ENCODE measurements at regions not wholly inside any gene's neighbourhood (a gene's known extent, or its start where the extent isn't known, plus 50 kb on each side); places are given as distances from the start of the nearest gene placed in this dataset.

GRCh38 chr5:27316271-27316650 lies 277.9 kb upstream of the CDH9 start:
- Histone ChIP-seq H3K4me2 (ENCODE audit: insufficient read depth, low read length) (peak overlapping the region; percentile 75), H3K4me1 (ENCODE audit: insufficient read depth, low read length) (peaks cover 11% of the 10 kb centered on the region), H3K36me3 (ENCODE audit: insufficient read depth, low read length) (no peaks in the 10 kb centered on the region), H3K79me2 (ENCODE audit: insufficient read depth, low read length) (no peaks in the 10 kb centered on the region), H3K4me3 (ENCODE audit: insufficient read depth, low read length) (peak overlapping the region; percentile 36), H3K27ac (ENCODE audit: low read depth, low read length) (peak overlapping the region; percentile 94), H2AFZ (ENCODE audit: low read length) (peak overlapping the region; percentile 76), H3K27me3 (ENCODE audit: insufficient read depth, low read length) (no peaks in the 10 kb centered on the region), H4K20me1 (ENCODE audit: insufficient read depth, low read length) (no peaks in the 10 kb centered on the region), H3K9me3 (ENCODE audit: low read depth, low read length) (no peaks in the 10 kb centered on the region)
- TF ChIP-seq, protein P1, sequence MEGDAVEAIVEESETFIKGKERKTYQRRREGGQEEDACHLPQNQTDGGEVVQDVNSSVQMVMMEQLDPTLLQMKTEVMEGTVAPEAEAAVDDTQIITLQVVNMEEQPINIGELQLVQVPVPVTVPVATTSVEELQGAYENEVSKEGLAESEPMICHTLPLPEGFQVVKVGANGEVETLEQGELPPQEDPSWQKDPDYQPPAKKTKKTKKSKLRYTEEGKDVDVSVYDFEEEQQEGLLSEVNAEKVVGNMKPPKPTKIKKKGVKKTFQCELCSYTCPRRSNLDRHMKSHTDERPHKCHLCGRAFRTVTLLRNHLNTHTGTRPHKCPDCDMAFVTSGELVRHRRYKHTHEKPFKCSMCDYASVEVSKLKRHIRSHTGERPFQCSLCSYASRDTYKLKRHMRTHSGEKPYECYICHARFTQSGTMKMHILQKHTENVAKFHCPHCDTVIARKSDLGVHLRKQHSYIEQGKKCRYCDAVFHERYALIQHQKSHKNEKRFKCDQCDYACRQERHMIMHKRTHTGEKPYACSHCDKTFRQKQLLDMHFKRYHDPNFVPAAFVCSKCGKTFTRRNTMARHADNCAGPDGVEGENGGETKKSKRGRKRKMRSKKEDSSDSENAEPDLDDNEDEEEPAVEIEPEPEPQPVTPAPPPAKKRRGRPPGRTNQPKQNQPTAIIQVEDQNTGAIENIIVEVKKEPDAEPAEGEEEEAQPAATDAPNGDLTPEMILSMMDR (IDR thresholded peaks at IDR 0.05; ENCODE audit: extremely low read depth, low read depth, low read length): no peak
- peak; percentile 73 for DNase-seq (ENCODE audit: insufficient read length, low spot score, missing footprints)

- Histone ChIP-seq H3K4me2 (ENCODE audit: insufficient read depth, low read length) (peak overlapping the region; percentile 75), H3K9me3 (ENCODE audit: low read depth, low read length) (no peaks in the 10 kb centered on the region), H3K4me1 (ENCODE audit: insufficient read depth, low read length) (peaks cover 11% of the 10 kb centered on the region), H3K27ac (ENCODE audit: low read depth, low read length) (peak overlapping the region; percentile 94), H3K27me3 (ENCODE audit: insufficient read depth, low read length) (no peaks in the 10 kb centered on the region), H3K36me3 (ENCODE audit: insufficient read depth, low read length) (no peaks in the 10 kb centered on the region), H3K4me3 (ENCODE audit: insufficient read depth, low read length) (peak overlapping the region; percentile 36), H3K79me2 (ENCODE audit: insufficient read depth, low read length) (no peaks in the 10 kb centered on the region), H2AFZ (ENCODE audit: low read length) (peak overlapping the region; percentile 76), H4K20me1 (ENCODE audit: insufficient read depth, low read length) (no peaks in the 10 kb centered on the region)
- DNase-seq (ENCODE audit: insufficient read length, low spot score, missing footprints): no peak
- TF ChIP-seq, protein P1 (IDR thresholded peaks at IDR 0.05; ENCODE audit: extremely low read depth, low read depth, low read length): no peak
Observed at GRCh38 chr5:27315363-27316270, 277.2 kb upstream of the CDH9 start.

DNA sequence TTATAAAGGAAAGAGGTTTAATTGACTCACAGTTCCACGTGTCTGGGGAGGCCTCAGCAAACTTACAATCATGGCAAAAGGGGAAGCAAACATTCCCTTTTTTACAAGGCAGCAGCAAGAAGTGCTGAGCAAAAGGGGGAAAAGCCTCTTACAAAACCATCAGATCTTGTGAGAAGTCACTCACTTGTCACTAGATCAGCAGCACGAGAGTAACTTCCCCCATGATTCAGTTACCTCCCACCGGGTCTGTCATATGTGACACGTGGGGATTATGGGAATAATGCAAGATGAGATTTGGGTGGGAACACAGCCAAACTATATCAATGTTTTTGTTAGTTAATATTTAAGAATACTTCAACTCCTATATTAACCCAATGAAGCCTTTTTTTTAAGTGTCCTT lies 275.2 kb upstream of the CDH9 start:
- Histone ChIP-seq H3K27ac (ENCODE audit: low read depth, low read length) (no peak overlapping the region), H4K20me1 (ENCODE audit: insufficient read depth, low read length) (no peaks in the 10 kb centered on the region), H2AFZ (ENCODE audit: low read length) (no peak overlapping the region), H3K4me2 (ENCODE audit: insufficient read depth, low read length) (no peak overlapping the region), H3K9me3 (ENCODE audit: low read depth, low read length) (no peaks in the 10 kb centered on the region), H3K27me3 (ENCODE audit: insufficient read depth, low read length) (no peaks in the 10 kb centered on the region), H3K79me2 (ENCODE audit: insufficient read depth, low read length) (no peaks in the 10 kb centered on the region), H3K4me1 (ENCODE audit: insufficient read depth, low read length) (peaks cover 11% of the 10 kb centered on the region), H3K36me3 (ENCODE audit: insufficient read depth, low read length) (no peaks in the 10 kb centered on the region), H3K4me3 (ENCODE audit: insufficient read depth, low read length) (no peak overlapping the region)
- no peak for DNase-seq (ENCODE audit: insufficient read length, low spot score, missing footprints)
- TF ChIP-seq, protein P1 (IDR thresholded peaks at IDR 0.05; ENCODE audit: extremely low read depth, low read depth, low read length): no peak

- TF ChIP-seq, protein P1 (IDR thresholded peaks at IDR 0.05; ENCODE audit: extremely low read depth, low read depth, low read length): no peak
- H3K4me2 ChIP-seq (ENCODE audit: insufficient read depth, low read length): no peak overlapping the region
- no peak for DNase-seq (ENCODE audit: insufficient read length, low spot score, missing footprints)
- no peak overlapping the region for H3K4me3 ChIP-seq (ENCODE audit: insufficient read depth, low read length)
- no peak overlapping the region for H2AFZ ChIP-seq (ENCODE audit: low read length)
- no peaks in the 10 kb centered on the region for H3K79me2 ChIP-seq (ENCODE audit: insufficient read depth, low read length)
- H4K20me1 ChIP-seq (ENCODE audit: insufficient read depth, low read length): no peaks in the 10 kb centered on the region
- no peaks in the 10 kb centered on the region for H3K9me3 ChIP-seq (ENCODE audit: low read depth, low read length)
- no peaks in the 10 kb centered on the region for H3K27me3 ChIP-seq (ENCODE audit: insufficient read depth, low read length)
- no peaks in the 10 kb centered on the region for H3K36me3 ChIP-seq (ENCODE audit: insufficient read depth, low read length)
- no peak overlapping the region for H3K27ac ChIP-seq (ENCODE audit: low read depth, low read length)
- peaks cover 11% of the 10 kb centered on the region for H3K4me1 ChIP-seq (ENCODE audit: insufficient read depth, low read length)
Observed at GRCh38 chr5:27312291-27312893, 274.0 kb upstream of the CDH9 start.

Data from osteoblast (primary cell).